Astrocyte (in vitro differentiated cells and primary cell): ENCODE measurements at regions not wholly inside any gene's neighbourhood (a gene's known extent, or its start where the extent isn't known, plus 50 kb on each side); places are given as distances from the start of the nearest gene placed in this dataset.

Experiments
- DNase-seq: peaks from one replicate; pipeline ENCODE4 v3.0.0-alpha.2; 2010; ENCODE audit warnings: low read depth
- FAIRE-seq: peaks from 2 replicates; lab custom pipeline; 2011; peaks lifted over from hg19 to GRCh38; lab: Jason Lieb, UNC
- H2AFZ ChIP-seq: 2 replicates; pipeline ENCODE4 v1.6.0; 2012; ENCODE audit warnings: low read depth, low read length, inconsistent platforms
- H3K27ac ChIP-seq: 2 replicates; pipeline ENCODE4 v1.5.1; 2011; ENCODE audit warnings: low read depth, low read length, inconsistent platforms
- H3K27me3 ChIP-seq: 2 replicates; pipeline ENCODE4 v1.6.0; 2011; ENCODE audit warnings: low read length, inconsistent platforms; ENCODE audit not compliant: insufficient read depth
- H3K36me3 ChIP-seq: 2 replicates; pipeline ENCODE4 v1.5.1; 2011; ENCODE audit warnings: low read length, inconsistent platforms; ENCODE audit not compliant: insufficient read depth
- H3K4me1 ChIP-seq: 2 replicates; pipeline ENCODE4 v1.5.1; 2011; ENCODE audit warnings: low read length, inconsistent platforms; ENCODE audit not compliant: insufficient read depth
- H3K4me2 ChIP-seq: 2 replicates; pipeline ENCODE4 v1.6.0; 2012; ENCODE audit warnings: low read length, inconsistent platforms
- H3K4me3 ChIP-seq: 2 replicates; pipeline ENCODE4 v1.5.1; 2011; ENCODE audit warnings: low read depth, mild to moderate bottlenecking, low read length, inconsistent platforms; ENCODE audit not compliant: insufficient read depth
- H3K79me2 ChIP-seq: 2 replicates; pipeline ENCODE4 v1.6.0; 2012; ENCODE audit warnings: mild to moderate bottlenecking, low read length, inconsistent platforms; ENCODE audit not compliant: insufficient read depth
- H3K9ac ChIP-seq: 2 replicates; pipeline ENCODE4 v1.6.0; 2012; ENCODE audit warnings: mild to moderate bottlenecking, low read length, inconsistent platforms
- H3K9me3 ChIP-seq: 2 replicates; pipeline ENCODE4 v1.5.1; 2012; ENCODE audit warnings: low read depth, mild to moderate bottlenecking, low read length, inconsistent platforms; ENCODE audit not compliant: insufficient read depth
- H4K20me1 ChIP-seq: 2 replicates; pipeline ENCODE4 v1.6.0; 2012; ENCODE audit warnings: low read length, inconsistent platforms; ENCODE audit not compliant: insufficient read depth
- H3K27ac Mint-ChIP-seq: one replicate; pipeline ENCODE4 v1.8.0; 2021; ENCODE audit warnings: mild to moderate bottlenecking, mixed read lengths; ENCODE audit not compliant: unreplicated experiment
- H3K27me3 Mint-ChIP-seq: one replicate; pipeline ENCODE4 v1.8.0; 2021; ENCODE audit warnings: low read depth, mixed read lengths; ENCODE audit not compliant: unreplicated experiment
- H3K36me3 Mint-ChIP-seq: one replicate; pipeline ENCODE4 v1.8.0; 2021; ENCODE audit warnings: low read depth, mixed read lengths; ENCODE audit not compliant: unreplicated experiment
- H3K4me1 Mint-ChIP-seq: one replicate; pipeline ENCODE4 v1.8.0; 2021; ENCODE audit warnings: low read depth, mixed read lengths; ENCODE audit not compliant: unreplicated experiment
- H3K4me3 Mint-ChIP-seq: one replicate; pipeline ENCODE4 v1.8.0; 2021; ENCODE audit warnings: mild to moderate bottlenecking, moderate library complexity, mixed read lengths; ENCODE audit not compliant: unreplicated experiment
- H3K9me3 Mint-ChIP-seq: one replicate; pipeline ENCODE4 v1.8.0; 2021; ENCODE audit warnings: mild to moderate bottlenecking, mixed read lengths; ENCODE audit not compliant: unreplicated experiment
- EZH2 ChIP-seq: IDR thresholded peaks from 2 replicates; pipeline ENCODE4 v1.6.1; 2012; ENCODE audit warnings: mild to moderate bottlenecking, low read length, inconsistent platforms; ENCODE audit not compliant: insufficient read depth
- TF ChIP-seq, protein P1 (sequence below): IDR thresholded peaks from 2 replicates; pipeline ENCODE4 v1.5.1; 2011; ENCODE audit warnings: low read depth, mild to moderate bottlenecking, inconsistent platforms, low read length, moderate library complexity; ENCODE audit not compliant: insufficient read depth

DNA sequence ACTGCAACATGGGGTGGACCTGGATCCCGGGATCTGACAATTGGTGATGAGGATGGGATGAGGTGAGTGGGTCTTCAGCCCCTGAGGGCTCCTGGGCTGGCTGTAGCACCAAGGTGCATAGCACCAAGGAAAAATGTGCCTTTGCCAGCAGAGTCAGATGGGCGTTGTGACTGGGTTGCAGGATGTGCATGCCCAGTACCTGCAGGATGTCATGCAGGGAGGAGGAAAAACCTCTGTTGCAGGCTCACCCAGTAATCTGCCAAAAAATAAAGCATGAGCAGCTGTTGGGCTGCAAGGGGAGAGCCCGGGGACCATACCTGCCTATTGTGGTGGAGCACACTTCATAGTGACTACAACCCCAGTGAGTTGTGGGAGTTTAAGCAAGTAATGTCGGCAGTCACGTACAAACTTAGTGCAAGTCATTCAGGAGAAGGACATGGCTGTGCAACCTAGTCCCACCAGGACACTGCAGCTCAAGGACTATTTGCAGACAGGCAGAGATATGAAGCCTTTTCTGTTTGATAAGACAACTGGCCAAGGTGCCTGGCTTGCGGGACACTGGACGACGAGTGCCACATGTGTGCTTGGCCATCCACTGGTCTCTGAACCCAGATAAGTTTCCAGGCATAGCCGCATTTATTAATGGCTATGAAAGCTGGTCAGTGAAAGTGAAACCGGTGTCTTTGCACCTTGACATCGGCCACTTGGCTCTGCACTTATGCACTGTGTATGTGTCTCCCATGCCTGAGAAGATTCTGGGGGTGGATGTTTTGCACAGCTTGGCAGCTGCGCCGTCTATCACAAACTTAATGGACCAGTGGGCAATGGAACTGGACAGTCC lies 499.8 kb downstream of the KCNJ2 start:
- Mint-ChIP-seq H3K9me3 (no peaks in the 10 kb centered on the region), H3K4me3 (no peak overlapping the region), H3K4me1 (no peaks in the 10 kb centered on the region), H3K36me3 (no peaks in the 10 kb centered on the region), H3K27ac (no peak overlapping the region), H3K27me3 (peaks cover 2% of the 10 kb centered on the region)
- DNase-seq = no peak
- no peak overlapping the region for H3K4me3 ChIP-seq
- no peak overlapping the region for H3K9ac ChIP-seq
- no peak for FAIRE-seq
- H4K20me1 ChIP-seq = no peaks in the 10 kb centered on the region
- H3K9me3 ChIP-seq = no peaks in the 10 kb centered on the region
- H2AFZ ChIP-seq = no peak overlapping the region
- H3K4me2 ChIP-seq = no peak overlapping the region
- H3K79me2 ChIP-seq = no peaks in the 10 kb centered on the region
- H3K4me1 ChIP-seq = no peaks in the 10 kb centered on the region
- no peak overlapping the region for H3K27ac ChIP-seq
- no peaks in the 10 kb centered on the region for H3K36me3 ChIP-seq
- no peaks in the 10 kb centered on the region for H3K27me3 ChIP-seq
- TF ChIP-seq, protein P1, sequence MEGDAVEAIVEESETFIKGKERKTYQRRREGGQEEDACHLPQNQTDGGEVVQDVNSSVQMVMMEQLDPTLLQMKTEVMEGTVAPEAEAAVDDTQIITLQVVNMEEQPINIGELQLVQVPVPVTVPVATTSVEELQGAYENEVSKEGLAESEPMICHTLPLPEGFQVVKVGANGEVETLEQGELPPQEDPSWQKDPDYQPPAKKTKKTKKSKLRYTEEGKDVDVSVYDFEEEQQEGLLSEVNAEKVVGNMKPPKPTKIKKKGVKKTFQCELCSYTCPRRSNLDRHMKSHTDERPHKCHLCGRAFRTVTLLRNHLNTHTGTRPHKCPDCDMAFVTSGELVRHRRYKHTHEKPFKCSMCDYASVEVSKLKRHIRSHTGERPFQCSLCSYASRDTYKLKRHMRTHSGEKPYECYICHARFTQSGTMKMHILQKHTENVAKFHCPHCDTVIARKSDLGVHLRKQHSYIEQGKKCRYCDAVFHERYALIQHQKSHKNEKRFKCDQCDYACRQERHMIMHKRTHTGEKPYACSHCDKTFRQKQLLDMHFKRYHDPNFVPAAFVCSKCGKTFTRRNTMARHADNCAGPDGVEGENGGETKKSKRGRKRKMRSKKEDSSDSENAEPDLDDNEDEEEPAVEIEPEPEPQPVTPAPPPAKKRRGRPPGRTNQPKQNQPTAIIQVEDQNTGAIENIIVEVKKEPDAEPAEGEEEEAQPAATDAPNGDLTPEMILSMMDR = no peak
- no peak for TF ChIP-seq EZH2

DNA sequence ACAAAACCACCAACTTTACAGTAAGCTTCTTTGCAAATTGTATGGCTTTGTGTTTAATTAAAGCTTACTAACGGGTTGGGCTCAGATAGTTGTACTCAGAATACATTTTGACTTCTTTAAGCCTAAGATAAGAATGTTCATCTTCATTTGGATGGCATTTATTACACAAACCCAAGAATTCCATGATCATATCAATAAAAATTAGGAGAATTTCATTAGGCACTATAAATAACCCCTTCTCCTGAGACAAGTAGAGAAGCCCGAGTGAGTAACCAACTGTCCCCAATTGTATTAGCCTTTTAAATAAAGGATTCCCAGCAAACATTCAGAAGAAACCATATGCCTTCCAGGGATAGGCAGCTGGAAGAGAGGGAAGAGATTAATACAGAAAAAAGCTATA lies 504.7 kb downstream of the KCNJ2 start:
- H3K27ac Mint-ChIP-seq = no peak overlapping the region
- Histone ChIP-seq H3K9me3 (no peaks in the 10 kb centered on the region), H3K36me3 (no peaks in the 10 kb centered on the region), H3K27ac (no peak overlapping the region), H3K79me2 (no peaks in the 10 kb centered on the region), H4K20me1 (no peaks in the 10 kb centered on the region), H3K4me1 (no peaks in the 10 kb centered on the region), H3K4me3 (no peak overlapping the region), H3K27me3 (no peaks in the 10 kb centered on the region), H2AFZ (no peak overlapping the region), H3K9ac (no peak overlapping the region), H3K4me2 (no peak overlapping the region)
- FAIRE-seq (no peak), DNase-seq (no peak)
- H3K9me3 Mint-ChIP-seq = no peaks in the 10 kb centered on the region
- H3K36me3 Mint-ChIP-seq = no peaks in the 10 kb centered on the region
- H3K4me1 Mint-ChIP-seq = no peaks in the 10 kb centered on the region
- no peaks in the 10 kb centered on the region for H3K27me3 Mint-ChIP-seq
- TF ChIP-seq, protein P1 = no peak
- TF ChIP-seq EZH2 = no peak
- no peak overlapping the region for H3K4me3 Mint-ChIP-seq

DNA sequence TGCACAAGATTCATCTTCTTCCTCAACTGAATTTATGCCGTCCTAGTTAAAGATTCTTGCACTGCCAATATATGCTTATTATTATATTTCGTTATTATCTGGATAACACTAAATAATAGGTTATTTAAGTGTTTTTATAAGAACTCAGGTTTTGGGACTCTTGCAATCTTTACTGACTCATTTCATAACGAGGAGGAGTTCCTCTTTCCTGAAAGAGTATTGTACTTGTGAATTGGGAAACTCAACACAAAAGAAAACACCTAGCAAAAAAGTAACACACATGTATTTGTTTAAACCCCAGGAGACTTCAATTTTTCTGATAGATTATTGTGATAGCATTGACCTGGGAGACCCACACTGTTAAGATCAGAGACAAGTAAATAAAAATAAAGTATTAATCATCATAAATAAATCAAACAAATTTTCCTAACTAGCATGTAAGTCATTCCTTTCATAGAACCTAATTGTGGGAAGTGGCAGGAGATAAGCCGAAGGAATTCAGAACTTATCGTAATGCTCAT lies 505.8 kb downstream of the KCNJ2 start:
- no peak for FAIRE-seq
- no peak overlapping the region for H3K4me3 Mint-ChIP-seq
- no peak for DNase-seq
- Histone ChIP-seq H3K9me3 (no peaks in the 10 kb centered on the region), H3K27me3 (no peaks in the 10 kb centered on the region), H3K79me2 (no peaks in the 10 kb centered on the region), H3K9ac (no peak overlapping the region), H3K4me2 (no peak overlapping the region), H3K36me3 (no peaks in the 10 kb centered on the region), H3K27ac (no peak overlapping the region), H3K4me3 (no peak overlapping the region), H2AFZ (no peak overlapping the region), H4K20me1 (no peaks in the 10 kb centered on the region), H3K4me1 (no peaks in the 10 kb centered on the region)
- no peaks in the 10 kb centered on the region for H3K36me3 Mint-ChIP-seq
- no peaks in the 10 kb centered on the region for H3K4me1 Mint-ChIP-seq
- H3K27me3 Mint-ChIP-seq = no peaks in the 10 kb centered on the region
- no peak overlapping the region for H3K27ac Mint-ChIP-seq
- H3K9me3 Mint-ChIP-seq = no peaks in the 10 kb centered on the region
- TF ChIP-seq, protein P1 = no peak
- TF ChIP-seq EZH2 = no peak
